ENCODE measurements at regions not wholly inside any gene's neighbourhood (a gene's known extent, or its start where the extent isn't known, plus 50 kb on each side); places are given as distances from the start of the nearest gene placed in this dataset.
A peak's percentile ranks its signal among the peaks of the same experiment; 100 is the strongest.

DNA sequence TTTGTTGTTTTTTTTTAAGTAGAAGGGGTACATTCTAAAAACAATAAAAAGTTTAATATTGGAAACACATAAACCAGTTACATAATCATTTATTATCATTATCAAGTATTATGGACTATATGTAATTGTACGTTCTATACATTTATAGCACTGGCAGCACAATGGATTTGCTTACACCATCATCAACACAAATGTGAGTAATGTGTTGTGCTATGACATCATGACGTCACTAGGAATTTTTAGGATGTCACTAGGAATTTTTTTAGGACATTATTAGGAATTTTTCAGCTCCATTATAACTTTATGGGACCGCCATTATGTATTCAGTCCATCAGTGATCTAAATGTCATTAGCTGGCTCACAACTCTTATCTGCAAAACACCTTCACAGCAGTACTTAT, 126.8 kb upstream of the SYT10 start:
- no peak overlapping the region for H3K4me3 ChIP-seq (ENCODE audit: low read length)
- H3K79me2 ChIP-seq (ENCODE audit: low read length) = no peaks in the 10 kb centered on the region
- no peaks in the 10 kb centered on the region for H3K9me2 ChIP-seq (replicated peaks; ENCODE audit: low read length)
- TF ChIP-seq EZH2 (IDR thresholded peaks at IDR 0.05; ENCODE audit: low read length, unreplicated experiment) (no peak), CTCF (conservative IDR thresholded peaks at IDR 0.05; ENCODE audit: low read depth, low read length) (no peak), EZH2phosphoT487 (IDR thresholded peaks at IDR 0.05; ENCODE audit: borderline replicate concordance, low read length) (no peak)
- POLR2A ChIA-PET (ENCODE audit: unreplicated experiment) = no interaction called here
- ATAC-seq (no peak), DNase-seq (no peak)
- H4K20me1 ChIP-seq (ENCODE audit: low read length) = no peaks in the 10 kb centered on the region
- BruUV-seq (replicated peaks) = no TSS peak
- H3K27me3 ChIP-seq (ENCODE audit: low read length) = no peaks in the 10 kb centered on the region
- intact Hi-C loops (cut with micrococcal nuclease) = no loop called here
- H3K36me3 ChIP-seq (ENCODE audit: low read depth, low read length) = no peaks in the 10 kb centered on the region
- CTCF ChIA-PET = no interaction called here
- H3K9ac ChIP-seq (ENCODE audit: low read length) = no peak overlapping the region
- no peaks in the 10 kb centered on the region; the same call in 1 of the 2 replicates for H3K4me1 ChIP-seq (ENCODE audit: insufficient read depth, low read length)
- no peak overlapping the region for H3K27ac ChIP-seq (ENCODE audit: low read length)
- H3K9me3 ChIP-seq (ENCODE audit: low read length) = no peaks in the 10 kb centered on the region
- no peaks in the 10 kb centered on the region for H3F3A ChIP-seq (ENCODE audit: low read length, unreplicated experiment)
- H3K4me2 ChIP-seq (ENCODE audit: low read length) = no peak overlapping the region
- no peak overlapping the region for H2AFZ ChIP-seq (ENCODE audit: low read length)

DNA sequence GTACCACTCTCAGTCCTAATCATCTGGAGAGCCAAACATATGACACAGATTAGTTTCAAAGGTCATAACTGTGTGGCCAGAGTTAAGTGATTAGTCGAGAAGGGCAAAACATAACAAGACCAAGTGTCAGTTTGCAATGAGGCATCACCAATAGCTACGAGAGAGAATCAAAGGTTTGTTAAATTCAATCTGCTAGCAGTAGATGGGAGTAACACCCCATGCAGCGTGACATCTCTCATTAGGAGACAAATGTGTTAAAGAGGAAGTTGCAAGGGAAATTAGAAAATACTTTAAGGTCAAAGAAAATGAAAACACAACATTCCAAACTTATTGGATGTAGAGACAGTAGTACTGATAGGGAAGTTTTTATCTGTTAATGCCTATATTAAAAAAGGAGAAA, 135.7 kb upstream of the SYT10 start:
- TF ChIP-seq EZH2 (IDR thresholded peaks at IDR 0.05; ENCODE audit: low read length, unreplicated experiment) (no peak), EZH2phosphoT487 (IDR thresholded peaks at IDR 0.05; ENCODE audit: borderline replicate concordance, low read length) (no peak), CTCF (conservative IDR thresholded peaks at IDR 0.05; ENCODE audit: low read depth, low read length) (no peak)
- H3F3A ChIP-seq (ENCODE audit: low read length, unreplicated experiment) = no peaks in the 10 kb centered on the region
- no peaks in the 10 kb centered on the region for H4K20me1 ChIP-seq (ENCODE audit: low read length)
- no peak overlapping the region for H3K4me2 ChIP-seq (ENCODE audit: low read length)
- POLR2A ChIA-PET (ENCODE audit: unreplicated experiment) = no interaction called here
- no peak overlapping the region for H3K4me3 ChIP-seq (ENCODE audit: low read length)
- H3K27ac ChIP-seq (ENCODE audit: low read length) = no peak overlapping the region
- no peak for ATAC-seq
- no TSS peak for BruUV-seq (replicated peaks)
- intact Hi-C loops (cut with micrococcal nuclease) = no loop called here
- H3K9me3 ChIP-seq (ENCODE audit: low read length) = no peaks in the 10 kb centered on the region
- H3K36me3 ChIP-seq (ENCODE audit: low read depth, low read length) = no peaks in the 10 kb centered on the region
- no peaks in the 10 kb centered on the region for H3K9me2 ChIP-seq (replicated peaks; ENCODE audit: low read length)
- H3K4me1 ChIP-seq (ENCODE audit: insufficient read depth, low read length) = no peaks in the 10 kb centered on the region
- no peak overlapping the region for H2AFZ ChIP-seq (ENCODE audit: low read length)
- no peak for DNase-seq
- no peaks in the 10 kb centered on the region for H3K27me3 ChIP-seq (ENCODE audit: low read length)
- CTCF ChIA-PET = no interaction called here
- no peak overlapping the region for H3K9ac ChIP-seq (ENCODE audit: low read length)
- no peaks in the 10 kb centered on the region for H3K79me2 ChIP-seq (ENCODE audit: low read length)

DNA sequence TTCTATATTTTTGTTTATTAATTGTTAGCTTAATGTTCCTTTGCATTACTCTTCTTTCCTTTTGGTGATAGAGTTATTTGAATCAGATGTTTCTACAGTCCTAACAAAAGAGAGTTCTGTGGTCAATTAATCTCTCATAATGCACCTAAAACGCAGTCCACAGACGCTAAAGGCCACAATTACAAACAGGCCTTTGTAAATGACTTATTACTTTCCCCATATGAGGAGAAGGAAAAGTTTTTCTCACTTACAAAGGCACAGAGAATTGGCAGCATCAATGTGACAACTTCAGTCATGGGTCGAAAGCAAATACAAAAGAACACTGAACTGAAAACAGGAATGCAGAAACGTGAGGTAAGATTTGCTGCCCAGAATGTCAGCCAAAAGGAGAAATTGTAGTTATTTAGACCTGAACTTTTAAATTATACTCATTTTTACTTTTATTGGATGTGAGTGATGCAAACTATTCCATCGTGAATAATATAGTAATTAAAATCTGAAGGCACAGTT, 142.0 kb upstream of the SYT10 start:
- Histone ChIP-seq H3K4me3 (ENCODE audit: low read length) (no peak overlapping the region), H3K4me1 (ENCODE audit: insufficient read depth, low read length) (peaks cover 11% of the 10 kb centered on the region), H3K79me2 (ENCODE audit: low read length) (no peaks in the 10 kb centered on the region), H3F3A (ENCODE audit: low read length, unreplicated experiment) (no peaks in the 10 kb centered on the region), H3K9me3 (ENCODE audit: low read length) (no peaks in the 10 kb centered on the region), H3K27me3 (ENCODE audit: low read length) (no peaks in the 10 kb centered on the region), H3K4me2 (ENCODE audit: low read length) (no peak overlapping the region), H3K9me2 (replicated peaks; ENCODE audit: low read length) (no peaks in the 10 kb centered on the region), H4K20me1 (ENCODE audit: low read length) (no peaks in the 10 kb centered on the region), H3K27ac (ENCODE audit: low read length) (no peak overlapping the region), H3K9ac (ENCODE audit: low read length) (no peak overlapping the region), H3K36me3 (ENCODE audit: low read depth, low read length) (no peaks in the 10 kb centered on the region), H2AFZ (ENCODE audit: low read length) (peak overlapping the region; percentile 38; the same call in 1 of the 2 replicates)
- DNase-seq (no peak), ATAC-seq (no peak)
- ChIA-PET POLR2A (ENCODE audit: unreplicated experiment) (no interaction called here), CTCF (no interaction called here)
- intact Hi-C loops (cut with micrococcal nuclease) = loop anchor here (10.0 kb wide), 3 partner anchors 97 to 377 kb away; no protein-coding TSS in a partner anchor
- no peak for TF ChIP-seq EZH2 (IDR thresholded peaks at IDR 0.05; ENCODE audit: low read length, unreplicated experiment)
- no TSS peak for BruUV-seq (replicated peaks)

All from PC-3 (cell line).